GM23248 (cell line): ENCODE measurements at regions not wholly inside any gene's neighbourhood (a gene's known extent, or its start where the extent isn't known, plus 50 kb on each side); places are given as distances from the start of the nearest gene placed in this dataset.

Source experiments
- EZH2 ChIP-seq: fragments of 200-600 bp; sonication (generic); IDR thresholded peaks from 2 replicates; pipeline ENCODE4 v1.6.1; 2018; ENCODE audit warnings: antibody characterized with exemption, mild to moderate bottlenecking; ENCODE audit not compliant: insufficient read depth, poor library complexity, severe bottlenecking
- EZH2phosphoT487 ChIP-seq: fragments of 200-600 bp; sonication (generic); IDR thresholded peaks from 2 replicates; pipeline ENCODE4 v1.6.1; 2018; ENCODE audit warnings: antibody characterized with exemption, moderate library complexity, mild to moderate bottlenecking, low read depth; ENCODE audit not compliant: insufficient read depth

- TF ChIP-seq EZH2phosphoT487 (no peak), EZH2 (no peak)
These were observed 326.8 kb upstream of the PODXL start for GRCh38 chr7:131883196-131883595.
